H1 (cell line): ENCODE measurements at regions not wholly inside any gene's neighbourhood (a gene's known extent, or its start where the extent isn't known, plus 50 kb on each side); places are given as distances from the start of the nearest gene placed in this dataset.

Experiments
- CBX5 ChIP-seq: fragments of 300-800, 300-1000 bp; sonication (generic); IDR thresholded peaks from 2 replicates; pipeline ENCODE4 v1.7.1; 2016; ENCODE audit warnings: antibody characterized with exemption, low read length, low read depth
- CTCF ChIP-seq, 3 experiments: IDR thresholded peaks; 1 replicate in 2 of 3; 2 replicates in 1 of 3; pipeline versions ENCODE4 v1.5.1 to v1.6.1; 2011; ENCODE audit warnings: low read length in 3 of 3, mild to moderate bottlenecking in 3 of 3, inconsistent platforms in 2 of 3, low read depth in 1 of 3, moderate library complexity in 1 of 3; ENCODE audit not compliant: insufficient read depth in 1 of 3; ENCODE audit errors: control extremely low read depth in 1 of 3
- EGR1 ChIP-seq: IDR thresholded peaks from 2 replicates; pipeline ENCODE4 v1.6.1; 2011; ENCODE audit warnings: low read depth, low read length, borderline replicate concordance
- POLR2A ChIP-seq, 2 experiments: IDR thresholded peaks; 1 replicate in 1 of 2; 2 replicates in 1 of 2; pipeline ENCODE4 v1.6.1; 2011; ENCODE audit warnings: low read depth in 2 of 2, low read length in 2 of 2, mild to moderate bottlenecking in 2 of 2; ENCODE audit errors: control extremely low read depth in 1 of 2
- SRF ChIP-seq: IDR thresholded peaks from 2 replicates; pipeline ENCODE4 v1.6.1; 2011; ENCODE audit warnings: mild to moderate bottlenecking, low read depth, low read length, moderate library complexity

GRCh38 chr1:38560457-38560856 lies 299.1 kb downstream of the RRAGC start (continued):
- no peak for TF ChIP-seq CTCF (IDR thresholded peaks at IDR 0.05; ENCODE audit: control extremely low read depth in 1 of 3, insufficient read depth in 1 of 3, low read depth in 1 of 3, low read length in 3 of 3)
- TF ChIP-seq POLR2A (IDR thresholded peaks at IDR 0.05; ENCODE audit: control extremely low read depth in 1 of 2, low read depth in 2 of 2, low read length in 2 of 2), result no peak
- no peak for TF ChIP-seq EGR1
- TF ChIP-seq CBX5, result no peak
- TF ChIP-seq SRF, result no peak
